ENCODE measurements at regions not wholly inside any gene's neighbourhood (a gene's known extent, or its start where the extent isn't known, plus 50 kb on each side); places are given as distances from the start of the nearest gene placed in this dataset.

DNA sequence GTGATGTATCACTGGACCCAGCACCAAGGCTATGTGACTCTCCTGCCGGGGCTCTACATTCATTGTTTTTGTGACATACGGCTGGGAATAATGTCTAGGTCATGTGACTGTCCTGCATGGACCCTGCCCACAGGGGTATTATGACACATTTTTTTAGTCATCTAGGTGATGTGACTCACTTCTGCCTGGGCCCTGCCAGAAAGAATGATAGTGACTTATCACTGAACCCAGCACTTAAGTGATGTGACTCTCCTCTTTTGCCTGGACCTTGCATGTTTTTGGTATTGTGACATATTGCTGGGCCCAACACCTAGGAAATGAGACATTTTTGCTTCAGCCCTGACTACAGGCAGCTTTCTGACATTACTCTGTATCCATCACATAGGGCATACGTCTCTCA, 51.1 kb upstream of the ZNF107 start:
- TF ChIP-seq, protein P1, sequence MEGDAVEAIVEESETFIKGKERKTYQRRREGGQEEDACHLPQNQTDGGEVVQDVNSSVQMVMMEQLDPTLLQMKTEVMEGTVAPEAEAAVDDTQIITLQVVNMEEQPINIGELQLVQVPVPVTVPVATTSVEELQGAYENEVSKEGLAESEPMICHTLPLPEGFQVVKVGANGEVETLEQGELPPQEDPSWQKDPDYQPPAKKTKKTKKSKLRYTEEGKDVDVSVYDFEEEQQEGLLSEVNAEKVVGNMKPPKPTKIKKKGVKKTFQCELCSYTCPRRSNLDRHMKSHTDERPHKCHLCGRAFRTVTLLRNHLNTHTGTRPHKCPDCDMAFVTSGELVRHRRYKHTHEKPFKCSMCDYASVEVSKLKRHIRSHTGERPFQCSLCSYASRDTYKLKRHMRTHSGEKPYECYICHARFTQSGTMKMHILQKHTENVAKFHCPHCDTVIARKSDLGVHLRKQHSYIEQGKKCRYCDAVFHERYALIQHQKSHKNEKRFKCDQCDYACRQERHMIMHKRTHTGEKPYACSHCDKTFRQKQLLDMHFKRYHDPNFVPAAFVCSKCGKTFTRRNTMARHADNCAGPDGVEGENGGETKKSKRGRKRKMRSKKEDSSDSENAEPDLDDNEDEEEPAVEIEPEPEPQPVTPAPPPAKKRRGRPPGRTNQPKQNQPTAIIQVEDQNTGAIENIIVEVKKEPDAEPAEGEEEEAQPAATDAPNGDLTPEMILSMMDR (IDR thresholded peaks at IDR 0.05): no peak
- no peak for TF ChIP-seq POLR2A (IDR thresholded peaks at IDR 0.05)
- TF ChIP-seq POLR2AphosphoS5 (IDR thresholded peaks at IDR 0.05): no peak

Measured in suprapubic skin (tissue), 4 donors.